K562 (cell line): ENCODE measurements at regions not wholly inside any gene's neighbourhood (a gene's known extent, or its start where the extent isn't known, plus 50 kb on each side); places are given as distances from the start of the nearest gene placed in this dataset.

ENCODE experiments used
- ADNP ChIP-seq: fragments of 200-800 bp; sonication (Bioruptor generic); IDR thresholded peaks from 2 replicates; pipeline ENCODE4 v1.6.1; 2016; ENCODE audit warnings: missing genetic modification characterization, missing compliant biosample characterization
- ATF3 ChIP-seq, 2 experiments: fragments of 450-650 bp in 1 of 2; sonication (generic) in 1 of 2; formaldehyde crosslinking in 1 of 2; IDR thresholded peaks in 1 of 2; conservative IDR thresholded peaks in 1 of 2; 2 replicates each; pipeline versions ENCODE4 v1.6.1 to v1.8.1; 2016 to 2023; ENCODE audit warnings: mild to moderate bottlenecking in 2 of 2, moderate library complexity in 2 of 2, inconsistent platforms in 1 of 2, missing genetic modification reagents in 1 of 2
- CEBPB ChIP-seq: fragments of 450-650 bp; IDR thresholded peaks from 2 replicates; pipeline ENCODE4 v1.6.1; 2016; ENCODE audit warnings: missing genetic modification characterization, missing compliant biosample characterization
- CREM ChIP-seq: IDR thresholded peaks from 2 replicates; pipeline ENCODE4 v1.6.1; 2014; ENCODE audit warnings: antibody characterized with exemption, low read depth
- CTBP1 ChIP-seq: fragments of 450-650 bp; IDR thresholded peaks from 2 replicates; pipeline ENCODE4 v1.6.1; 2016; ENCODE audit warnings: borderline replicate concordance
- ELF4 ChIP-seq: fragments of 450-650 bp; formaldehyde crosslinking; IDR thresholded peaks from 2 replicates; pipeline ENCODE4 v1.4.0; 2022; ENCODE audit warnings: missing genetic modification characterization
- ERF ChIP-seq: fragments of 450-650 bp; formaldehyde crosslinking; IDR thresholded peaks from 2 replicates; pipeline ENCODE4 v1.4.0; 2020; ENCODE audit warnings: mild to moderate bottlenecking, mixed read lengths
- FOXM1 ChIP-seq, 2 experiments: fragments of 450-650 bp in 1 of 2; sonication (generic) in 1 of 2; formaldehyde crosslinking in 1 of 2; IDR thresholded peaks; 2 replicates each; pipeline versions ENCODE4 v1.6.1 to v1.9.0; 2017 to 2022; ENCODE audit warnings: low read depth in 2 of 2, mild to moderate bottlenecking in 2 of 2, missing genetic modification reagents in 1 of 2, moderate library complexity in 1 of 2
- GABPA ChIP-seq: fragments of 200-800 bp; sonication (Bioruptor generic); conservative IDR thresholded peaks from 2 replicates; pipeline ENCODE4 v1.6.1; 2016; ENCODE audit warnings: low read depth, missing genetic modification characterization, missing compliant biosample characterization
- MITF ChIP-seq: IDR thresholded peaks from 2 replicates; pipeline ENCODE4 v1.6.1; 2014; ENCODE audit warnings: antibody characterized with exemption
- NUFIP1 ChIP-seq: fragments of 450-650 bp; IDR thresholded peaks from 2 replicates; pipeline ENCODE4 v1.6.1; 2018; ENCODE audit not compliant: partially characterized antibody
- PTTG1 ChIP-seq: fragments of 450-650 bp; IDR thresholded peaks from 2 replicates; pipeline ENCODE4 v1.6.1; 2016; ENCODE audit warnings: low read depth, mild to moderate bottlenecking, missing genetic modification characterization, missing compliant biosample characterization
- PURB ChIP-seq: sonication (generic); formaldehyde crosslinking; IDR thresholded peaks from 2 replicates; pipeline ENCODE4 v1.9.0; 2021; ENCODE audit warnings: low read depth, mild to moderate bottlenecking, missing genetic modification reagents
- RBBP5 ChIP-seq: fragments of 200-600 bp; sonication (generic); IDR thresholded peaks from 2 replicates; pipeline ENCODE4 v1.6.1; 2012; ENCODE audit warnings: borderline replicate concordance, mild to moderate bottlenecking, low read length, control low read depth, inconsistent platforms; ENCODE audit not compliant: insufficient read depth, poor library complexity, severe bottlenecking
- SMAD3 ChIP-seq: fragments of 450-650 bp; formaldehyde crosslinking; conservative IDR thresholded peaks from 2 replicates; pipeline ENCODE4 v1.4.0; 2020; ENCODE audit warnings: mild to moderate bottlenecking
- SNRNP70 ChIP-seq: fragments of 200-400 bp; formaldehyde crosslinking; optimal IDR thresholded peaks from 2 replicates; pipeline ENCODE3; 2017; ENCODE audit warnings: low read depth, low read length
- ZBTB2 ChIP-seq: fragments of 450-650 bp; IDR thresholded peaks from 2 replicates; pipeline ENCODE4 v1.6.1; 2016; ENCODE audit warnings: antibody characterized with exemption
- ZBTB9 ChIP-seq: fragments of 450-650 bp; formaldehyde crosslinking; IDR thresholded peaks from 2 replicates; pipeline ENCODE4 v1.4.0; 2020; ENCODE audit warnings: mild to moderate bottlenecking, moderate library complexity
- ZNF263 ChIP-seq: sonication (generic); formaldehyde crosslinking; IDR thresholded peaks from 2 replicates; pipeline ENCODE4 v1.8.0; 2022; ENCODE audit warnings: mild to moderate bottlenecking, missing genetic modification reagents, borderline replicate concordance
- ZNF699 ChIP-seq: fragments of 250-450 bp; sonication (Bioruptor Pico); IDR thresholded peaks from 2 replicates; pipeline ENCODE4 v1.8.0; 2021; ENCODE audit warnings: mild to moderate bottlenecking, moderate library complexity; ENCODE audit not compliant: insufficient replicate concordance

- TF ChIP-seq ZBTB9 (CRISPR knock-in tag) (peak; percentile 53; the same call in 1 of the 2 replicates), MITF (peak; percentile 98), PTTG1 (tag) (no peak), FOXM1 (IDR thresholded peaks at IDR 0.05; ENCODE audit: low read depth) (0 out of 2 replicates have a peak, but pooled peaks have one; percentile 41), FOXM1 (CRISPR knock-in tag; IDR thresholded peaks at IDR 0.05; ENCODE audit: low read depth) (no peak), ZBTB2 (peak; percentile 81), ZNF263 (CRISPR knock-in tag) (peak; percentile 88), ADNP (tag) (peak; percentile 67; the same call in 1 of the 2 replicates), SMAD3 (CRISPR knock-in tag) (0 out of 2 replicates have a peak, but pooled peaks have one; percentile 65), ELF4 (peak; percentile 56; the same call in 1 of the 2 replicates), CREM (peak; percentile 76), GABPA (tag) (0 out of 2 replicates have a peak, but pooled peaks have one; percentile 9), ATF3 (IDR thresholded peaks at IDR 0.05) (peak; percentile 75), ATF3 (CRISPR knock-in tag; conservative IDR thresholded peaks at IDR 0.05) (no peak; the same call in 1 of the 2 replicates), ZNF699 (CRISPR knock-in tag) (no peak), SNRNP70 (no peak), CEBPB (peak; percentile 72), PURB (CRISPR knock-in tag) (no peak), RBBP5 (peak; percentile 34), NUFIP1 (peak; percentile 88), ERF (CRISPR knock-in tag) (peak; percentile 77; the same call in 1 of the 2 replicates), CTBP1 (peak; percentile 97)
These were observed 209.1 kb upstream of the JARID2 start (continued) for GRCh38 chr6:15036690-15037245.
